HG02678 (cell line): ENCODE measurements at regions not wholly inside any gene's neighbourhood (a gene's known extent, or its start where the extent isn't known, plus 50 kb on each side); places are given as distances from the start of the nearest gene placed in this dataset.
"Not testable (repeated sequence)": the region's sequence is repeated elsewhere in the genome, so short reads cannot be mapped to it uniquely, and the experiment has no call there.

ENCODE experiments used
- ATAC-seq: cut with Tn5 transposase; IDR thresholded peaks from one replicate; pipeline ENCODE4 v1.9.1; 2021; ENCODE audit warnings: mild to moderate bottlenecking, moderate library complexity; ENCODE audit not compliant: unreplicated experiment

DNA sequence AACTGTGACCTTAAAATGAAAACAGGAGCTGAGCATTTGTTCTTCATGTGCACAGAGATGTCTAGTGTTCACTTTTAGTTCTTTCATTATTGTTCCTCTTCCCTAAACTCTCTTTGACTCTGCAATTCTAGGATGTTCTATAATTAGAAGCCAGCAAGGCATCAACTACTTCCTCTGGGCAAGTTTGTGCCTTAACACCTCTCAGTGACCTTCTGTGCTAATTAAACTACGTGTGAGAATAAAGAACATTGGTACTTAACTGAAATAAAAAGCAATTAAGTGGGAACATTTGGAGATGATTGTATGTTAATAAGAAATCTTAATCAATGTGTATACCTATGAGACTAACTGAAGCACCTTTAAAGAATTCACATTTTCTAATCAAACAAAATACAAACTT is 242.8 kb downstream of the RASEF start:
- ATAC-seq: no peak

DNA sequence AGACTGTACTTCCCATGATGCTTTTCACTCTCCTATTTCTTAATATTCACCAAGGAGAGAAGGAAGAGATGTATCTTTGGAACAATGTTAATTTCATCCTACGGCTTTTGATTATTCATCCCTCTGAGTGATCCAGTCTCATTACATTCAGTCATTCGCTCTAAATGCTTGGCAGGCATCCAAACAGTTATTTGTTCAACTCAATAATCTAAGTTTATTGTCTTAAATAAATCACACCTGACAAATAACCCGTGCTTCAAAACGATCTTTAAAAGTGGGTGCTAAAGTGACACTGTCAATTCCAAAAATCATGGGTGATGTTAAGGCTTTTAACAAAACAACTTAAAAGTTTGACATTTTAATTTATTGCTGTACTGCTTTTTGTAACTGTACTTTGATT is 233.1 kb downstream of the RASEF start:
- ATAC-seq: no peak

DNA sequence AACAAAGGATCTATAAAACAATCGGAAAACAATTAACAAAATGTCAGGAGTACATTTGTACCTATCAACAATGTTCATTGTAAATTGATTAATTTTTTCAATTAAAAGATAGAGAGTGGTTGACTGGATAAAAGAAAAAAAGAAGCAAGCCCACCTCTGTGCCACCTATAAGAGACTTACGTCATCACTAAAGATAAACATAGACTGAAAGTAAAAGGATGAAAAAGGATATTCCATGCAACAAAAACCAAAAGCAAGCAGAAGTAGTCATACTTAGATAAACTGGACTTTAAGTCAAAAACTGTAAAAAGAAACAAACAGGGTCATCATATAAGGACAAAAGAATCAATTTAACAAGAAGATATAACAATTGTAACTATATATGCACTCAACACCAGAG is 197.4 kb downstream of the RASEF start:
- ATAC-seq: no peak

DNA sequence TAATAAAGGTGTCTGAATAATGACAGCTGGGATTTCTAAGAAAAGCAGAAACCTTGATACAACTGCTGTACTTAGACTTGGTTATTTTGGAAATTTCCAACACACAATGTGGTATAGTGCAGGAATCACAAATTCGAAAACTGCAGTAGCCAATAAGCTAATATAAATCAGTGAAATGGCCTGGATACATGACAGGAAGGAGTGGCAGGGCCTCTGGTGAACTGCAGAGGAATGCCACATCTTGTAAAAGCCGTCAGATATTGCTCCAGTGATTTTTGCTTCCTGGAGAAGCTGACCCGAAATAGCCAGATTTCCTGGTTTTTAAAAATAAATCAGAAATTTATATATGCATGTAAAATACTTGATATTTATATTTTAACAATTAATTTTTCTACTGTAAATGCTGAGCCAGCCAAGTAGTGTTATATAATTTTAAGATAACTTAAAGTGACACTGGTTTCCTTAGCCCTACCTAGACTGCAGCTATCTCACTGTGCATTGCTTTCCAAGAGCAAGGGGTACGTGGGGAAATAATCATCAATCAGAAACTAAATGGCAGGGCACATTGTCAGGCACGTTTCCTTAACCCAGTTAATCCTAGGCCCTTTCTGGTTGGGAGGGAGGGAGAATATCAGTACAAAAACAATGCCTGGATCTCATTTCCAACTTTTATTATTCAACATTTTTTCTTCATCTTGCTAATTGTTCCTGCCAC is 182.4 kb downstream of the RASEF start:
- ATAC-seq: no peak

DNA sequence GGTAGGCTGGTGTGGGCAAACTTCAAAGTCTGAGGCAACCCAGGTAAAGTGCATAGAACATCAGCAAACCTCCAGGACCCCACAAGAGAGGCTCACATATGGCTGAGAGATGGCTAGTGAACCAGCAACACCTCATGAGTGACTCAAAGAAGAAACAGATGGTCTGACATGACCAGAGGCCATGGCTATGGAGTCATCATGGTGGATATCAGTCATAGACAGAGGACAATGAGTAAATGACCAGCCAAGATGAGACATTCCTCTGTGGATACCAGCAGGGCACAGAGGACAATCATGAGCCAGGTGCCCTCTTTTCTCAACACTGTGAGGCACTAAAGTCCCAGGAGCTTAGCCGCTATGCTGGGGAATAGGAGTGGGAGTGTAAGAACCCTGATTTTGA is 180.8 kb downstream of the RASEF start:
- ATAC-seq: no peak

DNA sequence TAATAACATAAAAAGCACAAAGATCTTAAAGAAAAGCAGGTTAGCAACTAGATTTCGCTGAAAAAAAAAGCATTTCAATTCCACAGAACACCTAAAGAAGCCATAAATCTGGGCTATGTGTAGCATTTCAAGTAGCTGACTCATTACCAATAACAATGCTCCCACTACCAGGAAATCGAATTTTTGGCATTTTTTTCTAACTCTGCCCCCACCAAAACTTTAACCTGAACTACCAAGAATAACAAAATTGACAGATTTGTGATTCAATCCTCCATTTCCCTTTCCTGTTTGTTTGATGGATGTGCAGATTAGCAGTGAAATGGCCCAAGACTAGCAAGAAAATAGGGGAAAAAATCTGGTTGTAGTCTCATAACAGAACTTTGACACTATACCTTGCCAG is 180.2 kb downstream of the RASEF start:
- no peak for ATAC-seq

DNA sequence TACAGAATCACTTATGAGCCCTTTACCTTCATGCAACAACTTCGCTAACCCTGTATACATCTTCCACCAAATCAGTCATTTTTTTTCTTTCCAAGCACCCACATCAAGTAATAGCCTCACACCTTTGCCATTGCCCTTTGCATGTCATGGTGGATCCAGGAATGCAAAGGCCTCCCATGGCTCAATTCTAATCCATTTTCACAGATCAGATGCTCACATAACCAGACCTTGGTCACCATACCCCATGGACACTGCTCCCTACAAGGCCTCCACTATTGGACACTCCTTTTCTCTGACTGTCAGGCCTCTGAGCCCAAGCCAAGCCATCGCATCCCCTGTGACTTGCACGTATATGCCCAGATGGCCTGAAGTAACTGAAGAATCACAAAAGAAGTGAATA is 179.5 kb downstream of the RASEF start:
- no peak for ATAC-seq

DNA sequence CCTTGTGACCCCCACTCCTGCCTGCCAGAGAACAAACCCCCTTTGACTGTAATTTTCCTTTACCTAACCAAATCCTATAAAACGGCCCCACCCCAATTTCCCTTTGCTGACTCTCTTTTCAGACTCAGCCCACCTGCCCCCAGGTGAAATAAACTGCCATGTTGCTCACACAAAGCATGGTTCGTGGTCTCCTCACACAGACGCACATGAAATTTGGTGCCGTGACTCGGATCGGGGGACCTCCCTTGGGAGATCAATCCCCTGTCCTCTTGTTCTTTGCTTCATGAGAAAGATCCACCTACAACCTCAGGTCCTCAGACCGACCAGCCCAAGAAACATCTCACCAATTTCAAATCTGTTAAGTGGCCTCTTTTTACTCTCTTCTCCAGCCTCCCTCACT is 179.0 kb downstream of the RASEF start:
- not testable (repeated sequence) for ATAC-seq

DNA sequence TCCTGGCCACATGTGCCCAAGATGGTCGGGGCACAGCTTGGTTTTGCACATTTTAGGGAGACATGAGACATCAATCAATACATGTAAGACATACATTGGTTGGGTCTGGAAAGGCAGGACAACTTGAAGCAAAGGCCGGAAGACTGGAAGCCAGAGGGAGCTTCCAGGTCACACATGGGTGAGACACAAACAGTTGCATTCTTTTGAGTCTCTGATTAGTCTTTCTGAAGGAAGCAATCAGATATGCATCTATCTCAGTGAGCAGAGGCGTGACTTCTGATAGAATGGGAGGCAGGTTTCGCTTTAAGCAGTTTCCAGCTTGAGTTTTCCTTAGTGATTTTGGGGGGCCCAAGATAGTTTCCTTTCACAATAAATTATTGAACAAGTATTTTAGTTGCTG is 172.5 kb downstream of the RASEF start:
- ATAC-seq: no peak

DNA sequence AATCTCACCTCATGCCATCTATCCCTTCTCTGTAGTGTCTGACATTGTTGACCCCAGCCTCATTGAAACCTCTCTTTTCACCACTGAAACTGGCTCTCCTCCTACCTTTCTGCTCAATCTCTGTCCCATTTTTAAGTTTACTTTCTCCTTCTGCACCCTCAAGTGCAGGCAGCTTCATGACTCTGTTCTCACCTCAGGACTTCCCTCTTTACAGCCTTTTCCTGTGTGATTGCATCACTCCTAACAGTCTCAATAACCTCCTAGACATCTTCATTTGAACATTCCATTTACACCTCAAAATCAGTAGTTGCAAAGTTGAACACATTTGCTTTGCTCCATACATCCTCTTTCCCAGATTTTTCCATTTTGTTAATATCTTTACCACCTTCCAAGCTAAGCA is 172.1 kb downstream of the RASEF start:
- no peak for ATAC-seq

DNA sequence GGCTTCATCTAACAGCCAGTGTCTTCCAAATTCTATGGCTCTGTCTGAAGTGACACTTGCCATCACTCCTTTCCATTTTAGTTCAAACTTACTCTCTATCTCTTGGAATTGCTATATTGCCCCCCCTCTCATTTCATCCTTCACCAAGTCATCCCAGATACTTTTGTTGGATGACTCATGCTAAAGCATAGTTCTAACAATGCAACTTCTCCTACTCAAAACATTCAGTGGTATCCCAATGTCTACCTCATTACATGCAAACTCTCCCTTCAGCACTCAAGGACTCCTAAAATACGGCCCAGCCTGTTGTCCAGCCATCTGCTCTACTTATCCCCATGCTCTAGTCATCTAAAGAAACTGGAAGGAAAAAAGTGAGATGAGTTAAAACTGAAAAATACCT is 171.6 kb downstream of the RASEF start:
- ATAC-seq: no peak

DNA sequence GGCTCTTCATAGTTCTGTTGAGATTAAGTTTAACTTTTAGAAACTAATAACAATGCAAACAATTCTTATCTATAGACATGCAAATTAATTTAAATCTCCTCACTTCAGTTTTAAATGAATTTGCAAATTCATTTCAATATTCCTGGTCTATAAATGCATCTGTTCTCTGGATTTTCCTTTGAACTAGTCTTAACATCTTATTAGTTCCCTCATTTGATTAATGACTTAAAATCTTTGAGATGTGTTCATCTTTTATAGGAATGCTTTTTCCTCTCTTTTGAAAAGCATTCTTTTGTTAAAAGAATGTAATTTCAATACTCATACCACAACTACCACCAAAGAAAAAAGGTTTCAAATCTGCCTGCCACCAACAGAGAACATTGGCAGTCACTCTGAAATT is 169.4 kb downstream of the RASEF start:
- ATAC-seq: no peak

DNA sequence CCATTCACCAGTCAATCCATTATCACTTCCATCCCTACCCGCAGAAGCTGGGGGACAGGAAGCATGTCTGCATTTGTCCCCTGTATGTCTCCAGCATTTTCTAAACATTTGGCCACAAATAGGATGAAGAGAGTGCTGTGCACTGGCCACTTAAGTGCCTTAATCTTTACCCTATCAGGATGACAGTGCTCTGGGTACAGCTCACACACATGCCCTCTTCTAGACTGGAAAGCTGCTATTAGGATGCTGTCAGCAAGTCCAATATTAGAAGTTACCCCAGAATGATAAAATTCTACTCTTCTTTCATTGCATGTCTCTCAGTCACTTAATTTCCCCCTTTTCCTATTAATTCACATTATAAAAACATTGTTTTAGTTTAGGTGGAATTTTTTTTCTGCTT is 168.4 kb downstream of the RASEF start:
- ATAC-seq: no peak

DNA sequence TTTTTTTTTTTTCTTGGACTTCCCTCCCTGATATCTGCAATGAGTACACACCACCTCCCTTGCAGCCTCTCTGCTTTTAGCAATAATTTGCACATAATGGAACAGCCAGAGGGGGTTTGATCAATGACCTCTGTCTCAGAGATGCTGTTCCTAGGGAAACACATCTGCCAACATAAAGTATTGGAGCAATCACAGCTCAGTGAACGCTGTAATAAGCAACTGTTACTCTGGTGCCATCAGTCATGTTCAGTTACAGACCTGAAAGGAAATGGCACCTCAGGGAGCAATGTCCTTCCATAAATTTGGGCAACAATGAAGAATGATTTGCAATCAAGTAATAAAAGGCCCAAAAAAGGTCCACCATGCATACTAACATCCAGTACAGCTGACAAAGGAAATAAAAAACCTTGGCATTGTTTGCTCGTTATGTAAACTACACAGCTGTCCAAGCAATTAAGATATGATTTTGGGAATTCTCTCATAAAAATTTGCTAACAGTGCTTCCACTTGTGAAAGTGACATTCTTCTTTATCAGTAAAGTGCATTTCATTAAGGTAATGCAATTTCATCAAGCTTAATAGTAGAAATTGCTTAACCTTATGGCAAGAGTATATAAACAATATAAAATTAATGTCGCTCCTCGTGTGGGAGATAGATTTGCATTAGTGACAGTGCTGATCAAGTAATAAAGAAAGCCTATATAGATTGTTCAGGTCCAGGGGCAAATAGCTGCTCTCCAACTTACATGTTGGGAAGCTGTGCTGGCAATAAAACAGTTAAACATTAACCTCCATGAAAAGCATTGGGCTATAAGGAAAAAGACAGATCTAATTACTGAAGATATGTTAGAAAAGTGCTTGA is 167.8 kb downstream of the RASEF start:
- no peak for ATAC-seq

DNA sequence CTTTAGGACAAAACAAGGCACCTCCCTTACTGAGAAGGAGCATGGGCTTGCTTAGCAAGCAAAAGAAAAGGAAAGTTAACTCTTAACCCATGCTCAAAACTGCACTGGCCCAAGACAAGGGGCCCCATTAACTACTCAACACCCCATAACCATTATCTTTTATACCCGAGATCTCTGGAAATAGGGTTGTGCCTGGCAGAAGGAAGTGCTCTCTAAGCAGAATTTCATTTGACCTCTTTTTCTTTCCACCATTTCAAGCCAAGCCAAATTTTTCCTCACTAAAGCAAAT is 167.2 kb downstream of the RASEF start:
- ATAC-seq: no peak

DNA sequence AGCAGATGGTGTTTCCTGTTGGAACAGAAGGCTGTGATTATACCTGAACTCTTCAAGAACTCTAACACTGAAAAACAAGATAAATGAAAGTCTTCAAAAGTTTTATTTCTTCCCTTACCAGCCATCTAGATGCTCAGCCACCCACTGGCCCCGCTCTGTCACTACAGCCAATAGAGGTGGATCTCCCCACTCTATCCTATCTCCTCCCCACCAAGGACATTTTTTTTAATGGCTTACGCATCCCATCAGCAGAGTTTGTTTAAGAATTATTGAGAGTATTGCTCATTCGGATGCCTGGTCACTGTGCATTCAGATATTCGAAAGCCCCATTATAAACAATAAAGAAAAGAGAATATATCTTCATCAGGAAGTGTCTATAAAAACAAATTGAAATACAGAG is 159.4 kb downstream of the RASEF start:
- no peak for ATAC-seq

DNA sequence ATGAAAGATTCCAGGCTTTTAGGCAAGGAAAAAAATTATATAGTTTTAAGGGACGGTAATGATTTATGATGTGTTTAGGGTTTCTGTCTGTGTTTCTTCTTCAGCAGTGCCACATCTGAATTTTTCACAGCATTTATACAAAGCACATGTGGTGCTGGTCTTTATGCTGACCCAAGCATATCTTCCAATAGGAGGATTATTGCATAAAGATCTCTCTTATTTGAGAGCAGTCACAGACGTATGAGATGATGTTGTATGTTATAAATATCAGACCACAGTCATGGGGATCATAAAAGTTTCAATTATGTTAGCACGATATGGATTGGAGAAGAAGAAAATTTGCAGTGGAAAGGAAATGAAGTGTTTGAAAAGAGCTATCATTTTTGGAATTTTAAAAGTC is 150.9 kb downstream of the RASEF start:
- no peak for ATAC-seq

DNA sequence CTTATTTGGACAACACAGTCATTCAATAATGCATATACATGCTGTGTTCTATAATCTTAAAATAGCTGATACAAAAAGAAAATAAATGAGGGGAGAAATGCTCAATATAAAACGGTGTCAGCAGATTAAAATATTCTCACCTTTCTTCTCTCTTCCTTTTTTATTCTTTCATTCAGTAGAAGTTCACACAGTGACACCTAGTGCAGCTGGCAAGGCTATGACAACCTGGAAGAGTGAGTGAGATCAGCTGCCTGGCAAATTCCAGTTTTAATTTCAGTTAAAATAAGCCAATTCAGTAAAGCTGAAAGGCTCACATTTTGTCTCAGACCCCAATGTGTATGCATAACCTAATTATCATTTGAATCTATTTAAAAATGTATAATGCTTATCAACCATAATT is 150.3 kb downstream of the RASEF start:
- ATAC-seq: no peak

DNA sequence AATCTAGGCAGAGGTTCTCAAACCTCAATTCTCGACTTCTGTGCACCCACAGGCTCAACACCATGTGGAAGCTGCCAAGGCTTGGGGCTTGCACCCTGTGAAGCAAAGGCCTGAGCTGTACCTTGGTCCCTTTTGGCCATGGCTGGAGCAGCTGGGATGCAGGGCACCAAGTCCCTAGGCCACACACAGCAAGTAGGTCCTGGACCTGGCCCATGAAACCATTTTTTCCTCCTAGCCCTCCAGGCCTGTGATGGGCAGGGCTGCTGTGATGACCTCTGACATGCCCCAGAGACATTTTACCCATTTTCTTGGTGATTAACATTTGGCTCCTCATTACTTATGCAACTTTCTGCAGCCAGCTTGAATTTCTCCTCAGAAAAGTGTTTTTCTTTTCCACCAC is 146.7 kb downstream of the RASEF start:
- not testable (repeated sequence) for ATAC-seq

DNA sequence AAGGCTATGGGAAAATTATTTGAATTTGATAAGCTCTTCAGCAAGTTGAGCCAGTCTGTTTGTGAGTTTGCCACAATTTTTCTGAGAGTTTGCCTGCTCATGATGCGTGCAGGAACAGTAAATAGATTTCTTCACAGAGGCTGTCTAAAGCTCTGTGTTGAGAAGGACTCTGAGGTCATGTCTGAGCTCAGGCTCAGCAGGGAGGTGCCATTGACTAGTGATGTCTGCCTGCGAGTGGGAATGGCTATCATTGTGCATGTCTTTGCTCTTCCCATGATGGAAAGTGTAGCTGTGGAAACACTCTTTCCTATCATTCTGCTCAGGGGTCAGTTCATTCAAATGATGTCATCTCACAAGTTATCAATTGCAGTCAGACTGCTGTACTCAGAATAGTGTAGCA is 142.8 kb downstream of the RASEF start:
- no peak for ATAC-seq

DNA sequence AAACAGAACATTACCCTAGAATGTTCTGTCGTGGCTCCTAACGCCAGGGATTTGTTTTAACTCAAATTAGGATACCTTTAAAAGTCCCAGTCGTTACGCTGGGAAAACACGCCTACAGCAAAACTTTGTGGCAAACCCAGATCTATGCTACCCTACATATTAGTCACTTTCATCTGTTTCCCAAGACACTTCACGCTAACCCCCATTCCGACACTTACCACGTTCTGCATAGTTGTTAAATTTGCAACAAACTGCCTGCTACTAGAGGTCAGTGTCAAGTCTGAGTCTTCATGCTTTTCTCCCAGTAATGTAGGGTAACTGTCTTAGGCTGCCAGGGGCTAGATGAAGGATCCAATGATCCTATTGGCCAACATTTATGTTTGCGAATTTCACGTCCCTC is 140.3 kb downstream of the RASEF start:
- ATAC-seq: no peak

DNA sequence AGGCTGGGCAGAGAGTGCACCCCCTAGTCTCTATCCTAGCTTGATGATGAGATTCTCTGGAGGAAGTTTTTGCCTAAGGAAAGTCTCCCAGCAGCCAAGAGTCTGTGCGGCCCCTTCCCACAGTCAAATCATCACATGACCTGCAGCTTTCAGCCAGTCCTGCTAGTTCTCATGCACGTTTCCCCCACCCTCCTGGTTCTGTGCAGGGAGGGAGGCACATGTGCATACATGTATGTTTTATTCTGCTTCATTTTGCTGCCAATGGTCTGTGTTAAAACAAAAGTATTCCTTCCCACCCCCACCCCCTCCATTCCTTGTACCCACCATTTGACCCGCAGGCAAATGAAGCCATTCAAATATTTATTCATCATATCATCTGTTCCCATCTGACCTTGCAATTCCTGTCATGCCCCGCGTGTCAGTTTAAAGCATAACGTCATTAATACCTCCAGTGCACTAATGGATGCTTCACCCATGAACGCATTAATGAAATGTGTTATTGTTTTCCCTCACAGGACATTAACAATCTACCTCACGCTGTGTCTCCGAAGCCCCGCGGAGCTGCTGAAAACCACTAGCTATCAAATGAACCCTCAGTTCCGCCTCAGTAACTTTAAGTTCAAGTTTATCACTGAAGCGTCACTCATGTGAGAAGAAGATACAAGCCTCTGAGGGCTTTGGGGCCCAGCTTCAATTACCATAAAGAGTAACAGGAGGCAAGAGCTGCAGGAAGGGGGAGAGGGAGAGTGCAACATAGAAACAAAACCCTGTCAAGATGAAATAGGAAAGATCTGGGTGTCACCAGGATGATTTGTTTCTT is 139.6 kb downstream of the RASEF start:
- ATAC-seq: no peak
